Mesendoderm (in vitro differentiated cells): ENCODE measurements at regions not wholly inside any gene's neighbourhood (a gene's known extent, or its start where the extent isn't known, plus 50 kb on each side); places are given as distances from the start of the nearest gene placed in this dataset.

Experiments used
- DNase-seq: peaks from one replicate; pipeline ENCODE4 v3.0.0; 2013
- H2AK5ac ChIP-seq: 2 replicates; pipeline ENCODE4 v1.6.1; 2013; ENCODE audit warnings: low read length, inconsistent platforms
- H2BK120ac ChIP-seq: 2 replicates; pipeline ENCODE4 v1.6.1; 2013; ENCODE audit warnings: low read depth, mild to moderate bottlenecking, low read length, moderate library complexity, mixed read lengths
- H2BK15ac ChIP-seq: replicated peaks from 2 replicates; pipeline ENCODE4 v1.6.1; 2013; ENCODE audit warnings: low read depth, mild to moderate bottlenecking, moderate library complexity
- H2BK5ac ChIP-seq: 2 replicates; pipeline ENCODE4 v1.6.1; 2013; ENCODE audit warnings: low read length, inconsistent platforms
- H3K18ac ChIP-seq: 2 replicates; pipeline ENCODE4 v1.6.1; 2013; ENCODE audit warnings: mild to moderate bottlenecking, low read length, mixed read lengths
- H3K23ac ChIP-seq: one replicate; pipeline ENCODE4 v1.6.1; 2013; ENCODE audit warnings: low read length
- H3K27ac ChIP-seq: 2 replicates; pipeline ENCODE4 v1.5.1; 2013; ENCODE audit warnings: low read depth, mild to moderate bottlenecking, inconsistent platforms, low read length, moderate library complexity
- H3K27me3 ChIP-seq: 2 replicates; pipeline ENCODE4 v1.6.1; 2013; ENCODE audit warnings: low read length, control low read depth, mild to moderate bottlenecking, inconsistent platforms; ENCODE audit not compliant: insufficient read depth, poor library complexity
- H3K36me3 ChIP-seq: 2 replicates; pipeline ENCODE4 v1.6.1; 2013; ENCODE audit warnings: low read length, inconsistent platforms; ENCODE audit not compliant: control insufficient read depth, insufficient read depth
- H3K4ac ChIP-seq: one replicate; pipeline ENCODE4 v1.6.1; 2013; ENCODE audit warnings: low read depth, mild to moderate bottlenecking, low read length, moderate library complexity
- H3K4me1 ChIP-seq: 2 replicates; pipeline ENCODE4 v1.6.1; 2013; ENCODE audit warnings: low read depth, low read length, inconsistent platforms; ENCODE audit not compliant: control insufficient read depth
- H3K4me2 ChIP-seq: 2 replicates; pipeline ENCODE4 v1.6.1; 2013; ENCODE audit warnings: low read length
- H3K4me3 ChIP-seq: 2 replicates; pipeline ENCODE4 v1.5.1; 2013; ENCODE audit warnings: mild to moderate bottlenecking, low read length
- H3K56ac ChIP-seq: one replicate; pipeline ENCODE4 v1.6.1; 2013; ENCODE audit warnings: low read length
- H3K79me1 ChIP-seq: 2 replicates; pipeline ENCODE4 v1.6.1; 2013; ENCODE audit warnings: low read length, inconsistent platforms
- H3K79me2 ChIP-seq: 2 replicates; pipeline ENCODE4 v1.6.1; 2013; ENCODE audit warnings: mild to moderate bottlenecking, low read length; ENCODE audit not compliant: control insufficient read depth, insufficient read depth
- H3K9ac ChIP-seq: 2 replicates; pipeline ENCODE4 v1.6.1; 2013; ENCODE audit warnings: low read length, inconsistent platforms
- H4K5ac ChIP-seq: one replicate; pipeline ENCODE4 v1.6.1; 2013; ENCODE audit warnings: low read length
- H4K8ac ChIP-seq: one replicate; pipeline ENCODE4 v1.6.1; 2013; ENCODE audit warnings: low read depth, mild to moderate bottlenecking, control low read depth, low read length, moderate library complexity
- WGBS: extraction: QIAGEN DNeasy Blood & Tissue Kit; methylation state at CpG from one replicate; pipeline ENCODE4 v1.1.7; 2013; ENCODE audit warnings: low lambda C conversion rate, missing lambda C conversion rate; ENCODE audit not compliant: insufficient coverage; ENCODE audit errors: extremely low coverage; 5-methylcytosine and 5-hydroxymethylcytosine counted together

GRCh38 chr2:181743723-181744031, 63.4 kb upstream of the NEUROD1 start:
- Histone ChIP-seq H2AK5ac (no peak overlapping the region), H3K4me3 (no peak overlapping the region), H3K4me2 (no peak overlapping the region), H2BK15ac (no peak overlapping the region), H3K27me3 (no peaks in the 10 kb centered on the region), H3K9ac (no peak overlapping the region), H3K36me3 (no peaks in the 10 kb centered on the region), H2BK5ac (no peak overlapping the region), H3K4ac (no peak overlapping the region), H4K8ac (no peak overlapping the region), H2BK120ac (no peak overlapping the region), H3K27ac (no peak overlapping the region), H3K79me2 (no peaks in the 10 kb centered on the region), H3K18ac (no peak overlapping the region), H4K5ac (no peak overlapping the region), H3K4me1 (no peaks in the 10 kb centered on the region), H3K23ac (no peak overlapping the region), H3K56ac (no peak overlapping the region), H3K79me1 (no peaks in the 10 kb centered on the region)
- WGBS = no CpG with 5 or more reads among the region's 2 CpGs
- DNase-seq = no peak

GRCh38 chr2:181745796-181746540, 65.7 kb upstream of the NEUROD1 start:
- no peak for DNase-seq
- Histone ChIP-seq H4K5ac (no peak overlapping the region), H3K79me2 (no peaks in the 10 kb centered on the region), H3K27me3 (no peaks in the 10 kb centered on the region), H3K4me3 (no peak overlapping the region), H3K79me1 (no peaks in the 10 kb centered on the region), H3K9ac (no peak overlapping the region), H3K36me3 (no peaks in the 10 kb centered on the region), H3K4ac (no peak overlapping the region), H2BK15ac (no peak overlapping the region), H2BK5ac (no peak overlapping the region), H3K56ac (no peak overlapping the region), H3K27ac (no peak overlapping the region), H3K23ac (no peak overlapping the region), H3K18ac (no peak overlapping the region), H3K4me2 (no peak overlapping the region), H4K8ac (no peak overlapping the region), H2BK120ac (no peak overlapping the region), H2AK5ac (no peak overlapping the region), H3K4me1 (no peaks in the 10 kb centered on the region)
- no CpG with 5 or more reads among the region's 3 CpGs for WGBS

- no peak overlapping the region for H2BK15ac ChIP-seq
- no peak for DNase-seq
These were observed 66.5 kb upstream of the NEUROD1 start for GRCh38 chr2:181746844-181747243.

GRCh38 chr2:181750305-181750704, 70.0 kb upstream of the NEUROD1 start:
- H3K79me1 ChIP-seq = no peaks in the 10 kb centered on the region
- no peak overlapping the region for H3K4ac ChIP-seq
- H2BK15ac ChIP-seq = no peak overlapping the region
- no peak overlapping the region for H2BK120ac ChIP-seq
- no peak overlapping the region for H3K4me3 ChIP-seq
- H4K8ac ChIP-seq = no peak overlapping the region
- H3K79me2 ChIP-seq = no peaks in the 10 kb centered on the region
- no peaks in the 10 kb centered on the region for H3K36me3 ChIP-seq
- no peak overlapping the region for H4K5ac ChIP-seq
- H3K27me3 ChIP-seq = no peaks in the 10 kb centered on the region
- no peak overlapping the region for H3K27ac ChIP-seq
- no peak for DNase-seq
- peak overlapping the region; percentile 36 for H3K56ac ChIP-seq
- H2BK5ac ChIP-seq = no peak overlapping the region
- no peak overlapping the region for H3K23ac ChIP-seq
- H3K18ac ChIP-seq = peak overlapping the region; percentile 16
- H3K4me1 ChIP-seq = peaks cover 3% of the 10 kb centered on the region
- no peak overlapping the region for H2AK5ac ChIP-seq
- whole genome bisulfite sequencing = no CpG with 5 or more reads among the region's 8 CpGs
- H3K9ac ChIP-seq = no peak overlapping the region
- no peak overlapping the region for H3K4me2 ChIP-seq

More at GRCh38 chr2:181746844-181747243, 66.5 kb upstream of the NEUROD1 start:
- no CpG with 5 or more reads among the region's 2 CpGs for WGBS
- Histone ChIP-seq H3K4ac (no peak overlapping the region), H3K4me2 (no peak overlapping the region), H3K36me3 (no peaks in the 10 kb centered on the region), H3K27ac (no peak overlapping the region), H3K27me3 (no peaks in the 10 kb centered on the region), H3K9ac (no peak overlapping the region), H3K79me2 (no peaks in the 10 kb centered on the region), H3K23ac (no peak overlapping the region), H4K5ac (no peak overlapping the region), H2AK5ac (no peak overlapping the region), H3K4me1 (no peaks in the 10 kb centered on the region), H2BK5ac (no peak overlapping the region), H3K18ac (no peak overlapping the region), H4K8ac (no peak overlapping the region), H3K4me3 (no peak overlapping the region), H2BK120ac (no peak overlapping the region), H3K56ac (no peak overlapping the region), H3K79me1 (no peaks in the 10 kb centered on the region)

- WGBS = no CpG with 5 or more reads among the region's 6 CpGs
- Histone ChIP-seq H3K23ac (no peak overlapping the region), H3K18ac (peak overlapping the region; percentile 30)
These were observed 71.1 kb upstream of the NEUROD1 start for GRCh38 chr2:181751266-181752030.

More at GRCh38 chr2:181751266-181752030, 71.1 kb upstream of the NEUROD1 start:
- Histone ChIP-seq H2AK5ac (peak overlapping the region; percentile 14), H3K27me3 (no peaks in the 10 kb centered on the region), H3K79me2 (no peaks in the 10 kb centered on the region), H4K5ac (no peak overlapping the region), H2BK15ac (no peak overlapping the region), H3K56ac (no peak overlapping the region), H3K27ac (no peak overlapping the region), H3K36me3 (no peaks in the 10 kb centered on the region), H3K79me1 (no peaks in the 10 kb centered on the region), H3K4me3 (no peak overlapping the region), H2BK5ac (no peak overlapping the region), H3K9ac (no peak overlapping the region), H3K4me1 (peaks cover 3% of the 10 kb centered on the region), H4K8ac (no peak overlapping the region), H3K4ac (no peak overlapping the region), H3K4me2 (no peak overlapping the region), H2BK120ac (no peak overlapping the region)
- no peak for DNase-seq
